WERI-Rb-1 (cell line): ENCODE measurements at regions not wholly inside any gene's neighbourhood (a gene's known extent, or its start where the extent isn't known, plus 50 kb on each side); places are given as distances from the start of the nearest gene placed in this dataset.
A peak's percentile ranks its signal among the peaks of the same experiment; 100 is the strongest.

Experiments
- DNase-seq: peaks from one replicate; pipeline ENCODE4 v3.0.0-alpha.2; 2020
- H3K27ac ChIP-seq: fragments of 250-450 bp; sonication (Bioruptor Pico); 2 replicates; pipeline ENCODE4 v1.5.1; 2020; ENCODE audit warnings: mild to moderate bottlenecking, moderate library complexity
- H3K27me3 ChIP-seq: fragments of 250-450 bp; sonication (Bioruptor Pico); 2 replicates; pipeline ENCODE4 v1.5.1; 2021; ENCODE audit warnings: mild to moderate bottlenecking, low read depth, moderate library complexity; ENCODE audit not compliant: insufficient read depth, severe bottlenecking
- H3K36me3 ChIP-seq: fragments of 250-450 bp; sonication (Bioruptor Pico); 2 replicates; pipeline ENCODE4 v1.5.1; 2020; ENCODE audit warnings: mild to moderate bottlenecking, moderate library complexity
- H3K4me3 ChIP-seq: 2 replicates; pipeline ENCODE4 v1.5.1; 2011; ENCODE audit warnings: low read depth, mild to moderate bottlenecking, control low read depth, low read length
- H3K9me3 ChIP-seq: fragments of 250-450 bp; sonication (Bioruptor Pico); 2 replicates; pipeline ENCODE4 v1.5.1; 2021; ENCODE audit warnings: mild to moderate bottlenecking, moderate library complexity; ENCODE audit not compliant: severe bottlenecking
- CTCF ChIP-seq: IDR thresholded peaks from 2 replicates; pipeline ENCODE4 v1.5.1; 2011; ENCODE audit warnings: low read depth, mild to moderate bottlenecking, control low read depth, inconsistent platforms, low read length

- TF ChIP-seq CTCF: no peak
- Histone ChIP-seq H3K4me3 (no peak overlapping the region), H3K27ac (peak overlapping the region; percentile 75), H3K36me3 (no peaks in the 10 kb centered on the region), H3K9me3 (no peaks in the 10 kb centered on the region), H3K27me3 (no peaks in the 10 kb centered on the region)
- no peak for DNase-seq
Measured at GRCh38 chr3:167166012-167166411, 214.1 kb downstream of the ZBBX start.

- Histone ChIP-seq H3K4me3 (0 out of 2 replicates have a peak overlapping the region, but pooled peaks have one; percentile 21), H3K9me3 (no peaks in the 10 kb centered on the region), H3K36me3 (no peaks in the 10 kb centered on the region), H3K27me3 (no peaks in the 10 kb centered on the region), H3K27ac (peak overlapping the region; percentile 75)
- DNase-seq: peak; percentile 67
- no peak for TF ChIP-seq CTCF
Measured at GRCh38 chr3:167163580-167163979, 216.5 kb downstream of the ZBBX start.

GRCh38 chr3:167162083-167162482 lies 218.0 kb downstream of the ZBBX start:
- DNase-seq: no peak
- no peaks in the 10 kb centered on the region for H3K9me3 ChIP-seq
- TF ChIP-seq CTCF: no peak
- no peak overlapping the region for H3K27ac ChIP-seq
- H3K36me3 ChIP-seq: no peaks in the 10 kb centered on the region
- no peaks in the 10 kb centered on the region for H3K27me3 ChIP-seq
- no peak overlapping the region for H3K4me3 ChIP-seq

- H3K36me3 ChIP-seq: no peaks in the 10 kb centered on the region
- peaks cover 6% of the 10 kb centered on the region for H3K9me3 ChIP-seq
- no peaks in the 10 kb centered on the region for H3K27me3 ChIP-seq
- TF ChIP-seq CTCF: no peak
- H3K4me3 ChIP-seq: no peak overlapping the region
- no peak for DNase-seq
- H3K27ac ChIP-seq: no peak overlapping the region
Measured at GRCh38 chr3:167160781-167161180, 219.3 kb downstream of the ZBBX start.

DNA sequence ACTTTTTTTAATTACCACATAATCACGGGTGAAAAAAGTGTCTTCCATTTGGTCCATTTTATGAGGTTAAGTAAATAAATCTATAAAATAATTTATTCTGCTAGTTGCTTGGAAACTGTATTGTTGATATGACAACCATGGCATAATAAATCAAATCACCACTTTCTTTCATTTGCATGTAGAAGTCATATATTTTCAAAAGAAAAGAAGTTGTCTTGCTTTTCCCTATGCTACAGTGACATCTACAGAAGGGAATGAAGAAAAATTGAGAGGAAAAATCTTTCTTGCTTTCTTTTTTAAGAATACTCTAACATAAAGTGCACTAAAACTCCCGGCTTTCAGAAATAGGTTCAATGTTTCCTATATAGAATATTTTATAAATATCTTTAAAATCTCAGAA lies 228.5 kb downstream of the ZBBX start:
- H3K27ac ChIP-seq: no peak overlapping the region
- no peak for DNase-seq
- H3K4me3 ChIP-seq: no peak overlapping the region
- H3K36me3 ChIP-seq: no peaks in the 10 kb centered on the region
- no peaks in the 10 kb centered on the region for H3K27me3 ChIP-seq
- H3K9me3 ChIP-seq: peaks cover 8% of the 10 kb centered on the region
- no peak for TF ChIP-seq CTCF

GRCh38 chr3:167148136-167148535 lies 232.0 kb downstream of the ZBBX start:
- DNase-seq: no peak
- no peaks in the 10 kb centered on the region for H3K27me3 ChIP-seq
- no peaks in the 10 kb centered on the region for H3K9me3 ChIP-seq
- H3K4me3 ChIP-seq: no peak overlapping the region
- no peak for TF ChIP-seq CTCF
- H3K27ac ChIP-seq: no peak overlapping the region
- H3K36me3 ChIP-seq: no peaks in the 10 kb centered on the region
